ENCODE measurements at regions not wholly inside any gene's neighbourhood (a gene's known extent, or its start where the extent isn't known, plus 50 kb on each side); places are given as distances from the start of the nearest gene placed in this dataset.

GRCh38 chr6:66962082-66962481 lies 1255.1 kb upstream of the EYS start:
- TF ChIP-seq CTCF (IDR thresholded peaks at IDR 0.05; ENCODE audit: borderline replicate concordance, extremely low read depth, low read length, poor library complexity, severe bottlenecking) (no peak), EZH2 (IDR thresholded peaks at IDR 0.05; ENCODE audit: borderline replicate concordance, low read depth, low read length, severe bottlenecking) (no peak)
